Gastroesophageal sphincter (tissue), 3 donors: ENCODE measurements at regions not wholly inside any gene's neighbourhood (a gene's known extent, or its start where the extent isn't known, plus 50 kb on each side); places are given as distances from the start of the nearest gene placed in this dataset.

Source experiments
- EP300 ChIP-seq: sonication (generic); formaldehyde crosslinking; IDR thresholded peaks from one replicate; pipeline ENCODE4 v1.6.1; 2017; ENCODE audit warnings: antibody characterized with exemption, mild to moderate bottlenecking
- TF ChIP-seq, protein P1 (sequence below), 4 experiments: fragments of 200-600 bp in 2 of 4; fragments of 450-650 bp in 2 of 4; sonication (generic) in 1 of 4; IDR thresholded peaks; one replicate each; pipeline ENCODE4 v1.5.1; 2017 to 2019; ENCODE audit warnings: antibody characterized with exemption in 4 of 4, mild to moderate bottlenecking in 2 of 4, moderate library complexity in 2 of 4

DNA sequence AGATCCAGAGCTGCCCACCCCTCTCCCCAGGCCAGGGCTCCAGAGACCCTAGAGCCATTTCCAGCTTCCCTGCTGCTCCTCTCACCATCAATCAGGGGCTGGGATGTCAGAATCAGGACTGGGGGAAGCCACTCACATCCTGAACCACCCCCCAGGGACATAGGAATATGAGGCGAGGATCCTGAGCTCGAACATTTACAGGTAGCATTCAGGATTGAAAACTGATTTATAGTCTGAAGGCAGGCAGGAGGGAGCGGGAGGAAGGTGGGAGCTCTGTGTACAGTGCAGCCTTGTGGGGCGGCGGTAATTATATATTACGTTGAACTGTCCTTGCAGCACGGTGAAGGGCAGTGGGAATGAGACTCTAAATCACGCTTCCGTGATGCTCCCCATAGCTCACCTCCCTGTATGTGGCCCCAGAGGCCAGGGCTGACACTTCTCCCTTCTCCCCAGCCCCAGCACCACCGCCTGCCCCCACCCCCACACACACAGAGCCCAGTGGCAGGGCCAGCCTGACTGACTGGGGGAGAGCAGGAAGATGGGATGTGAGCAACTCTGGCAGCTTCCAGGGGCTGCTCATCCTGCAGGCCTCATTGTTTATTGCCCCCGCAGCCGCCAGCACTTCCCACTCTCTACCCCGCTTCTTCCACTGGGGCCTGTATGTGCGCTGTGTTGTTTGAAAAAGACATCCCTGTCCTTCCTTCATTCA lies 76.0 kb upstream of the HSPA9 start:
- no peak for TF ChIP-seq EP300
- TF ChIP-seq, protein P1, sequence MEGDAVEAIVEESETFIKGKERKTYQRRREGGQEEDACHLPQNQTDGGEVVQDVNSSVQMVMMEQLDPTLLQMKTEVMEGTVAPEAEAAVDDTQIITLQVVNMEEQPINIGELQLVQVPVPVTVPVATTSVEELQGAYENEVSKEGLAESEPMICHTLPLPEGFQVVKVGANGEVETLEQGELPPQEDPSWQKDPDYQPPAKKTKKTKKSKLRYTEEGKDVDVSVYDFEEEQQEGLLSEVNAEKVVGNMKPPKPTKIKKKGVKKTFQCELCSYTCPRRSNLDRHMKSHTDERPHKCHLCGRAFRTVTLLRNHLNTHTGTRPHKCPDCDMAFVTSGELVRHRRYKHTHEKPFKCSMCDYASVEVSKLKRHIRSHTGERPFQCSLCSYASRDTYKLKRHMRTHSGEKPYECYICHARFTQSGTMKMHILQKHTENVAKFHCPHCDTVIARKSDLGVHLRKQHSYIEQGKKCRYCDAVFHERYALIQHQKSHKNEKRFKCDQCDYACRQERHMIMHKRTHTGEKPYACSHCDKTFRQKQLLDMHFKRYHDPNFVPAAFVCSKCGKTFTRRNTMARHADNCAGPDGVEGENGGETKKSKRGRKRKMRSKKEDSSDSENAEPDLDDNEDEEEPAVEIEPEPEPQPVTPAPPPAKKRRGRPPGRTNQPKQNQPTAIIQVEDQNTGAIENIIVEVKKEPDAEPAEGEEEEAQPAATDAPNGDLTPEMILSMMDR (IDR thresholded peaks at IDR 0.05), result no peak
